ENCODE measurements at regions not wholly inside any gene's neighbourhood (a gene's known extent, or its start where the extent isn't known, plus 50 kb on each side); places are given as distances from the start of the nearest gene placed in this dataset.

DNA sequence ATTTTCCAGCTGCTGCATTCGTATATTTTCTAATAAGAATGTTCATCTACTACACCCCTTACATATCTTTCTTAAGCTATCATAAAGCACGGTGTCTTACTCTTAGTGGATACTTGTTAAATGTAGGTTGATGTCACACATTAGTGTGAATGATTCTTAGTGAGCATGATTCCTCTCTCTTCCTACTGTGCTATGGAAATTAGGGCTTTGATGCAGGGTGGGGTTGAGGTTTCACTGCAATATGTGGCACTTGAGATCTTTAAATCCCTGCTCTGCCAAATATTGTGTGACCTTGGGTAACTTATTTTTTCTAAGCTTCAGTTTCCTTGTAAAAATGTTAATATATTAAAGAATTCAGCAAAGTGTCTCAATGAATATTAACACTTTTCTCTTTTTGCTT is 188.4 kb downstream of the PDGFRA start:
- TF ChIP-seq EZH2 (IDR thresholded peaks at IDR 0.05; ENCODE audit: borderline replicate concordance, low read depth, low read length, severe bottlenecking) = no peak
- TF ChIP-seq, protein P1, sequence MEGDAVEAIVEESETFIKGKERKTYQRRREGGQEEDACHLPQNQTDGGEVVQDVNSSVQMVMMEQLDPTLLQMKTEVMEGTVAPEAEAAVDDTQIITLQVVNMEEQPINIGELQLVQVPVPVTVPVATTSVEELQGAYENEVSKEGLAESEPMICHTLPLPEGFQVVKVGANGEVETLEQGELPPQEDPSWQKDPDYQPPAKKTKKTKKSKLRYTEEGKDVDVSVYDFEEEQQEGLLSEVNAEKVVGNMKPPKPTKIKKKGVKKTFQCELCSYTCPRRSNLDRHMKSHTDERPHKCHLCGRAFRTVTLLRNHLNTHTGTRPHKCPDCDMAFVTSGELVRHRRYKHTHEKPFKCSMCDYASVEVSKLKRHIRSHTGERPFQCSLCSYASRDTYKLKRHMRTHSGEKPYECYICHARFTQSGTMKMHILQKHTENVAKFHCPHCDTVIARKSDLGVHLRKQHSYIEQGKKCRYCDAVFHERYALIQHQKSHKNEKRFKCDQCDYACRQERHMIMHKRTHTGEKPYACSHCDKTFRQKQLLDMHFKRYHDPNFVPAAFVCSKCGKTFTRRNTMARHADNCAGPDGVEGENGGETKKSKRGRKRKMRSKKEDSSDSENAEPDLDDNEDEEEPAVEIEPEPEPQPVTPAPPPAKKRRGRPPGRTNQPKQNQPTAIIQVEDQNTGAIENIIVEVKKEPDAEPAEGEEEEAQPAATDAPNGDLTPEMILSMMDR (IDR thresholded peaks at IDR 0.05; ENCODE audit: borderline replicate concordance, extremely low read depth, low read length, poor library complexity, severe bottlenecking) = no peak
